ENCODE measurements at regions not wholly inside any gene's neighbourhood (a gene's known extent, or its start where the extent isn't known, plus 50 kb on each side); places are given as distances from the start of the nearest gene placed in this dataset.

- DNase-seq (ENCODE audit: low read depth in 2 of 2) = no peak
- no peaks in the 10 kb centered on the region for H3K27me3 ChIP-seq (ENCODE audit: control insufficient read depth, insufficient read depth, low read length)
- H3K9ac ChIP-seq (ENCODE audit: insufficient read depth, low read length) = no peak overlapping the region
- no peak overlapping the region for H2AFZ ChIP-seq (ENCODE audit: low read length)
- no peaks in the 10 kb centered on the region for H3K9me3 ChIP-seq (ENCODE audit: control insufficient read depth, insufficient read depth, low read depth, low read length)
- no peak overlapping the region for H3K27ac ChIP-seq (ENCODE audit: insufficient read depth, low read length)
- no peak overlapping the region for H3K4me3 ChIP-seq (replicated peaks in 1 of 4; ENCODE audit: control extremely low read depth in 1 of 4, insufficient read depth in 1 of 4, low read depth in 3 of 4, low read length in 4 of 4)
- H3K36me3 ChIP-seq (ENCODE audit: control insufficient read depth, insufficient read depth, low read length) = no peaks in the 10 kb centered on the region
- no peaks in the 10 kb centered on the region for H3K79me2 ChIP-seq (ENCODE audit: control insufficient read depth, insufficient read depth, low read length)
- no peak overlapping the region for H3K4me2 ChIP-seq (ENCODE audit: extremely low read depth, insufficient read depth, low read length)
- no peaks in the 10 kb centered on the region for H3K4me1 ChIP-seq (ENCODE audit: control insufficient read depth, extremely low read depth, insufficient read depth, low read length)
- TF ChIP-seq CTCF (conservative IDR thresholded peaks at IDR 0.05 in 1 of 2, IDR thresholded peaks at IDR 0.05 in 1 of 2; ENCODE audit: low read depth in 1 of 2, low read length in 2 of 2) = no peak
- TF ChIP-seq EZH2 (IDR thresholded peaks at IDR 0.05; ENCODE audit: low read length, missing control alignments) = no peak
- no peaks in the 10 kb centered on the region for H4K20me1 ChIP-seq (ENCODE audit: control insufficient read depth, extremely low read depth, insufficient read depth, low read length)
Observed at GRCh38 chr4:30956916-30957315, 236.7 kb downstream of the PCDH7 start.

- Histone ChIP-seq H3K36me3 (ENCODE audit: control insufficient read depth, insufficient read depth, low read length) (no peaks in the 10 kb centered on the region), H3K4me2 (ENCODE audit: extremely low read depth, insufficient read depth, low read length) (no peak overlapping the region), H3K27ac (ENCODE audit: insufficient read depth, low read length) (no peak overlapping the region), H3K4me1 (ENCODE audit: control insufficient read depth, extremely low read depth, insufficient read depth, low read length) (no peaks in the 10 kb centered on the region), H3K9me3 (ENCODE audit: control insufficient read depth, insufficient read depth, low read depth, low read length) (no peaks in the 10 kb centered on the region), H2AFZ (ENCODE audit: low read length) (no peak overlapping the region), H3K27me3 (ENCODE audit: control insufficient read depth, insufficient read depth, low read length) (no peaks in the 10 kb centered on the region), H3K4me3 (replicated peaks in 1 of 4; ENCODE audit: control extremely low read depth in 1 of 4, insufficient read depth in 1 of 4, low read depth in 3 of 4, low read length in 4 of 4) (no peak overlapping the region), H4K20me1 (ENCODE audit: control insufficient read depth, extremely low read depth, insufficient read depth, low read length) (no peaks in the 10 kb centered on the region), H3K79me2 (ENCODE audit: control insufficient read depth, insufficient read depth, low read length) (no peaks in the 10 kb centered on the region), H3K9ac (ENCODE audit: insufficient read depth, low read length) (no peak overlapping the region)
- no peak for TF ChIP-seq CTCF (conservative IDR thresholded peaks at IDR 0.05 in 1 of 2, IDR thresholded peaks at IDR 0.05 in 1 of 2; ENCODE audit: low read depth in 1 of 2, low read length in 2 of 2)
- TF ChIP-seq EZH2 (IDR thresholded peaks at IDR 0.05; ENCODE audit: low read length, missing control alignments) = no peak
- DNase-seq (ENCODE audit: low read depth in 2 of 2) = no peak
Observed at GRCh38 chr4:30957706-30958105, 237.5 kb downstream of the PCDH7 start.

- Histone ChIP-seq H3K27ac (ENCODE audit: insufficient read depth, low read length) (no peak overlapping the region), H3K4me3 (replicated peaks in 1 of 4; ENCODE audit: control extremely low read depth in 1 of 4, insufficient read depth in 1 of 4, low read depth in 3 of 4, low read length in 4 of 4) (no peak overlapping the region), H3K9me3 (ENCODE audit: control insufficient read depth, insufficient read depth, low read depth, low read length) (no peaks in the 10 kb centered on the region), H3K9ac (ENCODE audit: insufficient read depth, low read length) (no peak overlapping the region), H2AFZ (ENCODE audit: low read length) (no peak overlapping the region), H3K4me1 (ENCODE audit: control insufficient read depth, extremely low read depth, insufficient read depth, low read length) (no peaks in the 10 kb centered on the region), H4K20me1 (ENCODE audit: control insufficient read depth, extremely low read depth, insufficient read depth, low read length) (no peaks in the 10 kb centered on the region), H3K27me3 (ENCODE audit: control insufficient read depth, insufficient read depth, low read length) (no peaks in the 10 kb centered on the region), H3K36me3 (ENCODE audit: control insufficient read depth, insufficient read depth, low read length) (no peaks in the 10 kb centered on the region), H3K79me2 (ENCODE audit: control insufficient read depth, insufficient read depth, low read length) (no peaks in the 10 kb centered on the region), H3K4me2 (ENCODE audit: extremely low read depth, insufficient read depth, low read length) (no peak overlapping the region)
- DNase-seq (ENCODE audit: low read depth in 2 of 2) = no peak
- TF ChIP-seq EZH2 (IDR thresholded peaks at IDR 0.05; ENCODE audit: low read length, missing control alignments) = no peak
- TF ChIP-seq CTCF (conservative IDR thresholded peaks at IDR 0.05 in 1 of 2, IDR thresholded peaks at IDR 0.05 in 1 of 2; ENCODE audit: low read depth in 1 of 2, low read length in 2 of 2) = no peak
Observed at GRCh38 chr4:30959781-30960485, 239.8 kb downstream of the PCDH7 start.

Data from fibroblast of lung (primary cell).